ENCODE measurements at regions not wholly inside any gene's neighbourhood (a gene's known extent, or its start where the extent isn't known, plus 50 kb on each side); places are given as distances from the start of the nearest gene placed in this dataset.

GRCh38 chr20:24165301-24166122 is 176.9 kb upstream of the GGTLC1 start:
- no peak for DNase-seq

- no peak for DNase-seq
These were observed 175.8 kb upstream of the GGTLC1 start for GRCh38 chr20:24164360-24164759.

- DNase-seq: no peak
These were observed 174.9 kb upstream of the GGTLC1 start for GRCh38 chr20:24163506-24163905.

- no peak for DNase-seq
These were observed 172.1 kb upstream of the GGTLC1 start for GRCh38 chr20:24160563-24161281.

- DNase-seq: no peak
These were observed 169.7 kb upstream of the GGTLC1 start for GRCh38 chr20:24158281-24158680.

- no peak for DNase-seq
These were observed 168.6 kb upstream of the GGTLC1 start for GRCh38 chr20:24157213-24157612.

- DNase-seq: no peak
These were observed 164.8 kb upstream of the GGTLC1 start for GRCh38 chr20:24153101-24154040.

GRCh38 chr20:24151621-24152294 is 163.2 kb upstream of the GGTLC1 start:
- DNase-seq: no peak

GRCh38 chr20:24150406-24150805 is 161.8 kb upstream of the GGTLC1 start:
- DNase-seq: no peak

- no peak for DNase-seq
These were observed 161.3 kb upstream of the GGTLC1 start for GRCh38 chr20:24149881-24150307.

GRCh38 chr20:24149175-24149574 is 160.6 kb upstream of the GGTLC1 start:
- no peak for DNase-seq

GRCh38 chr20:24148372-24148771 is 159.8 kb upstream of the GGTLC1 start:
- no peak for DNase-seq

- no peak for DNase-seq
These were observed 159.4 kb upstream of the GGTLC1 start for GRCh38 chr20:24147961-24148360.

GRCh38 chr20:24147479-24147878 is 158.9 kb upstream of the GGTLC1 start:
- DNase-seq: no peak

- no peak for DNase-seq
These were observed 157.7 kb upstream of the GGTLC1 start for GRCh38 chr20:24146231-24146634.

- DNase-seq: no peak
These were observed 155.8 kb upstream of the GGTLC1 start for GRCh38 chr20:24144371-24144770.

- no peak for DNase-seq
These were observed 152.5 kb upstream of the GGTLC1 start for GRCh38 chr20:24141111-24141510.

GRCh38 chr20:24139846-24140245 is 151.3 kb upstream of the GGTLC1 start:
- no peak for DNase-seq

- no peak for DNase-seq
These were observed 150.4 kb upstream of the GGTLC1 start for GRCh38 chr20:24138951-24139350.

- no peak for DNase-seq
These were observed 149.7 kb upstream of the GGTLC1 start for GRCh38 chr20:24138196-24138857.

- DNase-seq: no peak
These were observed 148.2 kb upstream of the GGTLC1 start for GRCh38 chr20:24136659-24137246.

GRCh38 chr20:24135781-24136180 is 147.2 kb upstream of the GGTLC1 start:
- DNase-seq: no peak

All from bone marrow (tissue), 2 donors.